Erythroblast (primary cell): ENCODE measurements at regions not wholly inside any gene's neighbourhood (a gene's known extent, or its start where the extent isn't known, plus 50 kb on each side); places are given as distances from the start of the nearest gene placed in this dataset.

ENCODE experiments used
- GATA1 ChIP-seq: IDR thresholded peaks from 2 replicates; pipeline ENCODE4 v1.6.1; 2011; ENCODE audit warnings: low read depth, mild to moderate bottlenecking, control low read depth, low read length, moderate library complexity
- POLR2A ChIP-seq: IDR thresholded peaks from 2 replicates; pipeline ENCODE4 v1.6.1; 2011; ENCODE audit warnings: mild to moderate bottlenecking, low read length

DNA sequence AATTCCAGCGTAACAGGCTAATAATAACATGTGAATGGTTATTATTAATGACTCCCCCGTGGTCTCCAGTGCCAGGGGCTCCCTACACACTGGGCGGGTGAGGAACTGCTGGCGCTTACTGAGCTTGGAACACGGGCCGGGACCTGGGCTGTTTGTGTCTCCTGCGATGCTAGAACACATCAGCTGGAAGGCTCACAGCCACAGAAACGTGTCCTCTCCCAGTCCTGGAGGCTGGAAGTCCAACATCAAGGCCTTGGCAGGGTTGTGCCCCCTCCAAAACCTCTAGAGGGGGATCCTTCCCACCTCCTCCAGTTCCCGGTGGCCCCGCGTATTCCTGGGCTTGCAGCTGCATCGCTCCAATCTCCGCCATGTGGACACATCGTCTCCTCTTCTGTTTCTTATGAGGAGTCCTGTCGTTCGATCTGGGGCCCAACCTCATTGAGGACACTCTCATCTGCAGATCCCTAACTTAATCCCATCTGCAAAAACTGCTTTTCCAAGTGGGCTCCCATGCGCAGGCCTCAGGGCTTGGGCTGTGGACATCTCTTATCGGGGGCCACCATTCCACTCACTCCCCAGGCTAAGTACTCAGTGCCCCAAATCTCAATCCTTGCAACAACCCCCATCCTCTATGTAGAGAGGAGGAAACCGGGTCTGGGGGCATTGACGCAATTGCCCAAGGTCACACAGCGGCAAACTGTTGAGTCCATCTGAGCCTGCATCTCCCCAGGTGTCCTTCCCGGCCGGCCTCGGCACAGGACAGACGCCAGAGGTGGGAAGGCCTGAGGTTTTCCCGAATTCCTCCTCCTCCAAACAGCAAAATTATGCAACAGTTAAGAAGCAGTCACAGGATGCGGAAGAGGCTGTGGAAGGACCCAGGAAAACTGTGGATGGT is 193.9 kb downstream of the IRF8 start:
- no peak for TF ChIP-seq POLR2A
- TF ChIP-seq GATA1: no peak
